Tibial nerve (tissue), 4 donors: ENCODE measurements at regions not wholly inside any gene's neighbourhood (a gene's known extent, or its start where the extent isn't known, plus 50 kb on each side); places are given as distances from the start of the nearest gene placed in this dataset.

Experiments used
- DNase-seq, 2 donors: peaks; one replicate each; pipeline ENCODE4 v3.0.0-alpha.2; 2019; ENCODE audit warnings: low spot score in 2 of 2
- H3K27ac ChIP-seq, 4 donors: fragments of 200-600 bp; sonication (generic) in 3 of 4; one replicate each; pipeline ENCODE4 v1.5.1; 2017 to 2019; ENCODE audit warnings: mild to moderate bottlenecking in 1 of 4
- H3K27me3 ChIP-seq, 2 donors: fragments of 200-600 bp; sonication (generic) in 1 of 2; one replicate each; pipeline versions ENCODE4 v1.5.1 to v1.6.0; 2017 to 2019
- H3K36me3 ChIP-seq, 3 donors: fragments of 200-600 bp; sonication (generic); one replicate each; pipeline ENCODE4 v1.5.1; 2018 to 2019
- H3K4me1 ChIP-seq, 4 donors: fragments of 200-600 bp; sonication (generic) in 3 of 4; one replicate each; pipeline ENCODE4 v1.5.1; 2017 to 2019
- H3K4me3 ChIP-seq, 4 donors: fragments of 200-600 bp; sonication (generic) in 3 of 4; one replicate each; pipeline ENCODE4 v1.5.1; 2017 to 2019; ENCODE audit warnings: mild to moderate bottlenecking in 1 of 4, moderate library complexity in 1 of 4
- H3K9me3 ChIP-seq, 4 donors: fragments of 200-600 bp; sonication (generic) in 3 of 4; one replicate each; pipeline ENCODE4 v1.5.1; 2017 to 2019
- CTCF ChIP-seq, 5 experiments: fragments of 200-600 bp in 3 of 5; fragments of 450-650 bp in 2 of 5; sonication (generic) in 3 of 5; IDR thresholded peaks; one replicate each; pipeline ENCODE4 v1.5.1; 2016 to 2019; ENCODE audit warnings: antibody characterized with exemption in 5 of 5, mild to moderate bottlenecking in 3 of 5, moderate library complexity in 2 of 5
- EP300 ChIP-seq, 2 donors: sonication (generic); formaldehyde crosslinking; IDR thresholded peaks; one replicate each; pipeline ENCODE4 v1.6.1; 2017; ENCODE audit warnings: antibody characterized with exemption in 2 of 2, mild to moderate bottlenecking in 1 of 2
- POLR2A ChIP-seq, 2 donors: fragments of 450-650 bp; IDR thresholded peaks; one replicate each; pipeline ENCODE4 v1.6.1; 2017; ENCODE audit warnings: antibody characterized with exemption in 2 of 2, mild to moderate bottlenecking in 2 of 2, moderate library complexity in 2 of 2
- WGBS, 2 donors: methylation state at CpG; one replicate each; pipeline ENCODE4 v1.1.5; 2018; 5-methylcytosine and 5-hydroxymethylcytosine counted together

GRCh38 chr4:173835903-173836302, 305.9 kb upstream of the HAND2 start:
- H3K27ac ChIP-seq, result peak overlapping the region; percentile 17 to 77 (median 46)
- TF ChIP-seq POLR2A (IDR thresholded peaks at IDR 0.05) (no peak), CTCF (IDR thresholded peaks at IDR 0.05) (no peak), EP300 (IDR thresholded peaks at IDR 0.05) (no peak)
- 33 to 35% methylated on average over 4 of the region's 4 CpGs for WGBS, 2 donors
- no peaks in the 10 kb centered on the region for H3K36me3 ChIP-seq
- no peak overlapping the region for H3K4me3 ChIP-seq
- no peaks in the 10 kb centered on the region for H3K27me3 ChIP-seq
- DNase-seq, result no peak
- peaks cover 0 to 6% (median 0%) of the 10 kb centered on the region in 4 donors for H3K4me1 ChIP-seq
- no peaks in the 10 kb centered on the region for H3K9me3 ChIP-seq

GRCh38 chr4:173834151-173834550, 304.1 kb upstream of the HAND2 start:
- Histone ChIP-seq H3K36me3 (no peaks in the 10 kb centered on the region), H3K9me3 (no peaks in the 10 kb centered on the region), H3K4me3 (no peak overlapping the region), H3K27ac (no peak overlapping the region), H3K27me3 (no peaks in the 10 kb centered on the region), H3K4me1 (peaks cover 0 to 6% (median 0%) of the 10 kb centered on the region in 4 donors)
- DNase-seq, result no peak
- TF ChIP-seq EP300 (IDR thresholded peaks at IDR 0.05) (no peak), POLR2A (IDR thresholded peaks at IDR 0.05) (no peak), CTCF (IDR thresholded peaks at IDR 0.05) (no peak)
- WGBS, 2 donors, result 71 to 77% methylated on average over 1 of the region's 1 CpG

- H3K4me1 ChIP-seq, result no peaks in the 10 kb centered on the region
Observed at GRCh38 chr4:173829565-173829964, 299.5 kb upstream of the HAND2 start.

GRCh38 chr4:173827707-173828106, 297.7 kb upstream of the HAND2 start:
- TF ChIP-seq CTCF (IDR thresholded peaks at IDR 0.05) (no peak), EP300 (IDR thresholded peaks at IDR 0.05) (no peak), POLR2A (IDR thresholded peaks at IDR 0.05) (no peak)
- H3K9me3 ChIP-seq, result no peaks in the 10 kb centered on the region
- no peaks in the 10 kb centered on the region for H3K4me1 ChIP-seq
- no peak overlapping the region for H3K4me3 ChIP-seq
- no peaks in the 10 kb centered on the region for H3K36me3 ChIP-seq
- no peaks in the 10 kb centered on the region for H3K27me3 ChIP-seq
- no peak for DNase-seq
- 58 to 60% methylated on average over 2 of the region's 2 CpGs for WGBS, 2 donors
- no peak overlapping the region for H3K27ac ChIP-seq

More at GRCh38 chr4:173829565-173829964, 299.5 kb upstream of the HAND2 start:
- H3K27ac ChIP-seq, result no peak overlapping the region
- H3K27me3 ChIP-seq, result no peaks in the 10 kb centered on the region
- no peak for TF ChIP-seq CTCF (IDR thresholded peaks at IDR 0.05)
- TF ChIP-seq EP300 (IDR thresholded peaks at IDR 0.05), result no peak
- TF ChIP-seq POLR2A (IDR thresholded peaks at IDR 0.05), result no peak
- no peaks in the 10 kb centered on the region for H3K36me3 ChIP-seq
- DNase-seq, result no peak
- 92 to 97% methylated on average over 4 of the region's 4 CpGs for WGBS, 2 donors
- no peaks in the 10 kb centered on the region for H3K9me3 ChIP-seq
- no peak overlapping the region for H3K4me3 ChIP-seq

- no peaks in the 10 kb centered on the region for H3K9me3 ChIP-seq
- TF ChIP-seq CTCF (IDR thresholded peaks at IDR 0.05) (no peak), POLR2A (IDR thresholded peaks at IDR 0.05) (no peak)
- H3K27me3 ChIP-seq, result no peaks in the 10 kb centered on the region
- no peak overlapping the region for H3K4me3 ChIP-seq
- no peaks in the 10 kb centered on the region for H3K4me1 ChIP-seq
- no peaks in the 10 kb centered on the region for H3K36me3 ChIP-seq
- no peak overlapping the region for H3K27ac ChIP-seq
- DNase-seq, result no peak
- WGBS, 2 donors, result 15 to 33% methylated on average over 3 of the region's 3 CpGs
Observed at GRCh38 chr4:173821876-173822275, 291.8 kb upstream of the HAND2 start.
